A673 (cell line): ENCODE measurements at regions not wholly inside any gene's neighbourhood (a gene's known extent, or its start where the extent isn't known, plus 50 kb on each side); places are given as distances from the start of the nearest gene placed in this dataset.

Source experiments
- BruUV-seq: library from RNA; stranded (reverse); fragments of 400-500 nt; replicated peaks from 2 replicates; lab custom pipeline; 2021; lab: Mats Ljungman, UMichigan
- CTCF ChIA-PET: fragments of 300-600 bp; sonication (Branson Sonifier 250); formaldehyde crosslinking; loops from one replicate; lab custom pipeline; 2022; ENCODE audit warnings: antibody characterized with exemption; lab: Charles Lee
- POLR2A ChIA-PET: fragments of 300-600 bp; sonication (Branson Sonifier 250); formaldehyde crosslinking; loops from one replicate; lab custom pipeline; 2022; ENCODE audit warnings: antibody characterized with exemption; ENCODE audit not compliant: low non-redundant PET; lab: Charles Lee
- DNase-seq: peaks from one replicate; pipeline ENCODE4 v3.0.0-alpha.2; 2015; ENCODE audit warnings: low spot score
- H3K27ac ChIP-seq: fragments of 200-600 bp; sonication (generic); 2 replicates; pipeline ENCODE4 v1.5.1; 2016; ENCODE audit warnings: mixed run types, low read depth, mild to moderate bottlenecking, mixed read lengths, antibody characterized with exemption, low read length; ENCODE audit not compliant: poor library complexity, severe bottlenecking
- H3K27me3 ChIP-seq: fragments of 200-600 bp; sonication (generic); replicated peaks from 2 replicates; pipeline ENCODE4 v1.6.1; 2017; ENCODE audit warnings: mixed run types, low read depth, mild to moderate bottlenecking, mixed read lengths, antibody characterized with exemption, low read length; ENCODE audit not compliant: insufficient read depth, poor library complexity
- H3K36me3 ChIP-seq: fragments of 200-600 bp; sonication (generic); 2 replicates; pipeline ENCODE4 v1.6.1; 2016; ENCODE audit warnings: mixed run types, mild to moderate bottlenecking, mixed read lengths, antibody characterized with exemption, low read length; ENCODE audit not compliant: insufficient read depth, poor library complexity, severe bottlenecking
- H3K4me1 ChIP-seq: fragments of 200-600 bp; sonication (generic); 2 replicates; pipeline ENCODE4 v1.6.1; 2017; ENCODE audit warnings: mixed run types, mild to moderate bottlenecking, mixed read lengths, antibody characterized with exemption, low read length; ENCODE audit not compliant: insufficient read depth, poor library complexity, severe bottlenecking
- H3K4me3 ChIP-seq: fragments of 200-600 bp; sonication (generic); 2 replicates; pipeline ENCODE4 v1.5.1; 2016; ENCODE audit warnings: low read depth, mixed run types, mild to moderate bottlenecking, mixed read lengths, low read length; ENCODE audit not compliant: poor library complexity, severe bottlenecking
- H3K9me3 ChIP-seq: fragments of 200-600 bp; sonication (generic); 2 replicates; pipeline ENCODE4 v1.6.1; 2016; ENCODE audit warnings: mixed run types, low read depth, mild to moderate bottlenecking, mixed read lengths, antibody characterized with exemption, low read length; ENCODE audit not compliant: poor library complexity, severe bottlenecking
- EZH2 ChIP-seq: fragments of 200-600 bp; sonication (generic); IDR thresholded peaks from 2 replicates; pipeline ENCODE4 v1.6.1; 2017; ENCODE audit warnings: borderline replicate concordance, low read depth, mild to moderate bottlenecking, mixed read lengths, antibody characterized with exemption, low read length; ENCODE audit not compliant: poor library complexity, severe bottlenecking
- intact Hi-C: fragments of 100-400 bp; cut with micrococcal nuclease; formaldehyde crosslinking; loops from one replicate; pipeline ENCODE4 v1.10.0; 2022; ENCODE audit not compliant: unreplicated experiment
- TF ChIP-seq, protein P1 (sequence below): fragments of 300-800, 200-600 bp; sonication (generic); conservative IDR thresholded peaks from 2 replicates; pipeline ENCODE4 v1.5.1; 2017; ENCODE audit warnings: low read depth, mild to moderate bottlenecking, antibody characterized with exemption, low read length, moderate library complexity, mixed read lengths

DNA sequence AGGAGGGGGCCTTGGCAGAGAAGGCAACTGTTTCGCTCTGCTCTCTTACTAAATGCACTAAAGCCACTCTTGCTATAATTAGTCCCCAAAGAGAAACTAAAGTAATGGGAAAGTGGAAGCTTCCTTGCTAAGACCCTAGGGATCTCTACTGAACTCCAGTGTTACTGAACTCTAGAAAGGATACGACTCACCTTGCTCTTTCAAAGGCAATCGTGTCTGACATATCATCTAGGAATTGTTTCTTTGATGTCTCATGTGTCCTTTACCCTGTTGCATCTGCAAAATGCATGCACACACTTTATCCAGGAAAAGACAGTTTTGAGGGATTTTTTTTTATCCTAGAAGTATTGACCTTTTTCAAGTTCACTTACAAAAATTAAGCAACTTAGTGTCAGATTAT is 148.1 kb upstream of the FAM9B start:
- BruUV-seq = no TSS peak
- Histone ChIP-seq H3K4me1 (no peaks in the 10 kb centered on the region), H3K27me3 (no peaks in the 10 kb centered on the region), H3K27ac (no peak overlapping the region), H3K4me3 (no peak overlapping the region), H3K36me3 (no peaks in the 10 kb centered on the region), H3K9me3 (no peaks in the 10 kb centered on the region)
- intact Hi-C loops = no loop called here
- POLR2A ChIA-PET = no interaction called here
- DNase-seq = no peak
- CTCF ChIA-PET = no interaction called here
- TF ChIP-seq EZH2 = no peak
- TF ChIP-seq, protein P1, sequence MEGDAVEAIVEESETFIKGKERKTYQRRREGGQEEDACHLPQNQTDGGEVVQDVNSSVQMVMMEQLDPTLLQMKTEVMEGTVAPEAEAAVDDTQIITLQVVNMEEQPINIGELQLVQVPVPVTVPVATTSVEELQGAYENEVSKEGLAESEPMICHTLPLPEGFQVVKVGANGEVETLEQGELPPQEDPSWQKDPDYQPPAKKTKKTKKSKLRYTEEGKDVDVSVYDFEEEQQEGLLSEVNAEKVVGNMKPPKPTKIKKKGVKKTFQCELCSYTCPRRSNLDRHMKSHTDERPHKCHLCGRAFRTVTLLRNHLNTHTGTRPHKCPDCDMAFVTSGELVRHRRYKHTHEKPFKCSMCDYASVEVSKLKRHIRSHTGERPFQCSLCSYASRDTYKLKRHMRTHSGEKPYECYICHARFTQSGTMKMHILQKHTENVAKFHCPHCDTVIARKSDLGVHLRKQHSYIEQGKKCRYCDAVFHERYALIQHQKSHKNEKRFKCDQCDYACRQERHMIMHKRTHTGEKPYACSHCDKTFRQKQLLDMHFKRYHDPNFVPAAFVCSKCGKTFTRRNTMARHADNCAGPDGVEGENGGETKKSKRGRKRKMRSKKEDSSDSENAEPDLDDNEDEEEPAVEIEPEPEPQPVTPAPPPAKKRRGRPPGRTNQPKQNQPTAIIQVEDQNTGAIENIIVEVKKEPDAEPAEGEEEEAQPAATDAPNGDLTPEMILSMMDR = no peak

DNA sequence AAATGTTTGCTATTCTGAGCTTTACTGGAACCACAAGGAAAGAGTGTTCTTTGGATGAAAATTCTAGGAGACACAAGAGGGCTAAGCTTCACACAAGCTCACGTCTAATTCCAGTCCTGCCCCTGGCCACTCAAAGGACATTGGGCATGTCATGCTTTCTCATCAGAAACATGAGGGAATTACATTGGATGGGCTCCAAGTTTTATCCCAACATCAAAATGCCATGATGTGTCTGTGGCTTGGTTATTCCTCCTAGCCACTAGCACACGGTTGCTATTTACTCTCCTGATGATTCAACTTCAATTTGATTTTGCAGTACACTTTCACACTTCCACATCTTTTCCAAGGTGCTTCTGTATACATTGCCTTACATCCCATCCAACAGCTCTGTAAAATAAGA is 149.6 kb upstream of the FAM9B start:
- TF ChIP-seq, protein P1 = no peak
- TF ChIP-seq EZH2 = no peak
- Histone ChIP-seq H3K27ac (no peak overlapping the region), H3K4me3 (no peak overlapping the region), H3K36me3 (no peaks in the 10 kb centered on the region), H3K9me3 (no peaks in the 10 kb centered on the region), H3K27me3 (no peaks in the 10 kb centered on the region), H3K4me1 (no peaks in the 10 kb centered on the region)
- CTCF ChIA-PET = no interaction called here
- DNase-seq = no peak
- intact Hi-C loops = no loop called here
- BruUV-seq = no TSS peak
- POLR2A ChIA-PET = no interaction called here

DNA sequence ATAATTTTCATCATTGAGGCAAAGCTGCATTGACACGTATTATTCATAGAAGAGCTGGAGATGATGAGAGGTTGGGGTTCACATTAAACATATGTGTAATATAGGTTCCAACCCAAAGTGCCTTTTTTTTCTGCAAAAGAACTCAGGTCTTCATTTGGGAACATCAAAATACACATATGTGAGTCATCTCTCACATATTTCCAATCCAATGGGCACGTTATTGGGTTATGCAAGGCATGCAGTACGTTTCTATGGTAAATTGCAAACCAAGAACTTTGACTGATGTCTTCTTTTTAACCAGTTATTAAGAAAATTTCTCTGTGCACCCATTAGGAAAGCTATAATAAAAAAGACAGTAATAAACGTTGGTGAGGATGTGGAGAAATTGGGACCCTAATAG is 150.3 kb upstream of the FAM9B start:
- ChIA-PET CTCF (no interaction called here), POLR2A (no interaction called here)
- no peaks in the 10 kb centered on the region for H3K4me1 ChIP-seq
- TF ChIP-seq EZH2 = no peak
- TF ChIP-seq, protein P1 = no peak
- no peak for DNase-seq
- H3K36me3 ChIP-seq = no peaks in the 10 kb centered on the region
- H3K27me3 ChIP-seq = no peaks in the 10 kb centered on the region
- no peaks in the 10 kb centered on the region for H3K9me3 ChIP-seq
- H3K4me3 ChIP-seq = no peak overlapping the region
- no TSS peak for BruUV-seq
- H3K27ac ChIP-seq = no peak overlapping the region
- intact Hi-C loops = no loop called here
